Thyroid gland (tissue), 4 donors: ENCODE measurements at regions not wholly inside any gene's neighbourhood (a gene's known extent, or its start where the extent isn't known, plus 50 kb on each side); places are given as distances from the start of the nearest gene placed in this dataset.
A peak's percentile ranks its signal among the peaks of the same experiment; 100 is the strongest.
"Not testable (repeated sequence)": the region's sequence is repeated elsewhere in the genome, so short reads cannot be mapped to it uniquely, and the experiment has no call there.

Experiments used
- DNase-seq, 2 donors: peaks; one replicate each; pipeline ENCODE4 v3.0.0-alpha.2; 2019
- H3K27ac ChIP-seq, 3 donors: fragments of 200-600 bp; sonication (generic); 1 replicate in 2 of 3; 2 replicates in 1 of 3; pipeline ENCODE4 v1.5.1; 2016 to 2019; ENCODE audit warnings: mild to moderate bottlenecking in 1 of 3, moderate library complexity in 1 of 3
- H3K27me3 ChIP-seq: fragments of 200-600 bp; sonication (generic); one replicate; pipeline ENCODE4 v1.5.1; 2019
- H3K36me3 ChIP-seq, 2 donors: fragments of 200-600 bp; sonication (generic); one replicate each; pipeline ENCODE4 v1.5.1; 2016 to 2019
- H3K4me1 ChIP-seq, 2 donors: fragments of 200-600 bp; sonication (generic); one replicate each; pipeline ENCODE4 v1.5.1; 2017 to 2019
- H3K4me3 ChIP-seq, 3 donors: fragments of 200-600 bp; sonication (generic); replicated peaks in 1 of 3; 1 replicate in 2 of 3; 2 replicates in 1 of 3; pipeline ENCODE4 v1.5.1; 2016; ENCODE audit warnings: mild to moderate bottlenecking in 1 of 3
- H3K9me3 ChIP-seq: fragments of 200-600 bp; sonication (generic); one replicate; pipeline ENCODE4 v1.5.1; 2017
- CTCF ChIP-seq, 6 experiments: fragments of 200-600 bp in 3 of 6; fragments of 450-650 bp in 3 of 6; sonication (generic) in 3 of 6; IDR thresholded peaks; one replicate each; pipeline ENCODE4 v1.5.1; 2016 to 2019; ENCODE audit warnings: antibody characterized with exemption in 6 of 6, mild to moderate bottlenecking in 2 of 6, inconsistent platforms in 1 of 6, moderate library complexity in 1 of 6
- POLR2A ChIP-seq, 2 donors: fragments of 450-650 bp; IDR thresholded peaks; one replicate each; pipeline ENCODE4 v1.6.1; 2017; ENCODE audit warnings: antibody characterized with exemption in 2 of 2, mild to moderate bottlenecking in 2 of 2, moderate library complexity in 1 of 2
- WGBS, 2 donors: methylation state at CpG; one replicate each; pipeline ENCODE4 v1.1.5; 2017; 5-methylcytosine and 5-hydroxymethylcytosine counted together
- intact Hi-C: fragments of 100-400 bp; cut with DNase I; formaldehyde crosslinking; loops from one replicate; pipeline ENCODE4 v1.15.1; 2023

GRCh38 chr1:182157187-182157586, 95.7 kb upstream of the ZNF648 start:
- Histone ChIP-seq H3K4me3 (no peak overlapping the region), H3K4me1 (no peaks in the 10 kb centered on the region), H3K9me3 (no peaks in the 10 kb centered on the region), H3K36me3 (no peaks in the 10 kb centered on the region), H3K27me3 (no peaks in the 10 kb centered on the region), H3K27ac (no peak overlapping the region)
- intact Hi-C loops: no loop called here
- TF ChIP-seq CTCF (IDR thresholded peaks at IDR 0.05) (no peak), POLR2A (IDR thresholded peaks at IDR 0.05) (no peak)
- DNase-seq: no peak
- WGBS, 2 donors: 89 to 91% methylated on average over 2 of the region's 2 CpGs

- intact Hi-C loops, H3K4me1 ChIP-seq, H3K27me3 ChIP-seq, H3K27ac ChIP-seq, H3K36me3 ChIP-seq, DNase-seq, H3K4me3 ChIP-seq, H3K9me3 ChIP-seq: not testable (repeated sequence)
- WGBS, 2 donors: 94 to 100% methylated on average over 1 of the region's 1 CpG
Observed at GRCh38 chr1:182154425-182154824, 92.9 kb upstream of the ZNF648 start.

- Histone ChIP-seq H3K27me3 (no peaks in the 10 kb centered on the region), H3K36me3 (no peaks in the 10 kb centered on the region), H3K4me1 (peaks cover 10 to 22% of the 10 kb centered on the region in 2 donors), H3K9me3 (no peaks in the 10 kb centered on the region), H3K27ac (peak overlapping the region in 1 of 3 donors; percentile 20), H3K4me3 (no peak overlapping the region)
- DNase-seq: peak in 1 of 2 donors; percentile 32
- WGBS, 2 donors: 74 to 80% methylated on average over 6 of the region's 6 CpGs
- TF ChIP-seq CTCF (IDR thresholded peaks at IDR 0.05) (no peak), POLR2A (IDR thresholded peaks at IDR 0.05) (no peak)
- intact Hi-C loops: no loop called here
Observed at GRCh38 chr1:182149411-182149965, 88.0 kb upstream of the ZNF648 start.

- intact Hi-C loops: no loop called here
- H3K27ac ChIP-seq: no peak overlapping the region
- H3K27me3 ChIP-seq: no peaks in the 10 kb centered on the region
- H3K9me3 ChIP-seq: no peaks in the 10 kb centered on the region
- H3K4me3 ChIP-seq: no peak overlapping the region
- no peak for DNase-seq
- H3K36me3 ChIP-seq: no peaks in the 10 kb centered on the region
- TF ChIP-seq CTCF (IDR thresholded peaks at IDR 0.05) (no peak), POLR2A (IDR thresholded peaks at IDR 0.05) (no peak)
- WGBS, 2 donors: 84 to 93% methylated on average over 5 of the region's 5 CpGs
- peaks cover 23 to 38% of the 10 kb centered on the region in 2 donors for H3K4me1 ChIP-seq
Observed at GRCh38 chr1:182147951-182148350, 86.4 kb upstream of the ZNF648 start.

- Histone ChIP-seq H3K4me3 (no peak overlapping the region), H3K9me3 (no peaks in the 10 kb centered on the region), H3K36me3 (no peaks in the 10 kb centered on the region), H3K4me1 (peaks cover 23 to 44% of the 10 kb centered on the region in 2 donors), H3K27ac (no peak overlapping the region), H3K27me3 (no peaks in the 10 kb centered on the region)
- no peak for TF ChIP-seq POLR2A (IDR thresholded peaks at IDR 0.05)
- no peak for TF ChIP-seq CTCF (IDR thresholded peaks at IDR 0.05)
- intact Hi-C loops: no loop called here
- WGBS, 2 donors: 92 to 93% methylated on average over 4 of the region's 4 CpGs
- no peak for DNase-seq
Observed at GRCh38 chr1:182147136-182147820, 85.8 kb upstream of the ZNF648 start.
